SU-DHL-6 (cell line): ENCODE measurements at regions not wholly inside any gene's neighbourhood (a gene's known extent, or its start where the extent isn't known, plus 50 kb on each side); places are given as distances from the start of the nearest gene placed in this dataset.

Source experiments
- H2AFZ ChIP-seq: fragments of 200-600 bp; sonication (generic); 2 replicates; pipeline ENCODE4 v1.6.1; 2014; ENCODE audit warnings: low read depth, mild to moderate bottlenecking, moderate library complexity, mixed read lengths, antibody characterized with exemption, low read length; ENCODE audit not compliant: severe bottlenecking
- H3F3A ChIP-seq: fragments of 200-600 bp; shearing (Covaris generic); 2 replicates; pipeline ENCODE4 v1.6.0; 2016; ENCODE audit warnings: antibody characterized with exemption, mild to moderate bottlenecking; ENCODE audit not compliant: insufficient read depth
- H3K27ac ChIP-seq: fragments of 200-600 bp; sonication (generic); 2 replicates; pipeline ENCODE4 v1.5.1; 2016; ENCODE audit warnings: low read depth, mild to moderate bottlenecking, low read length, moderate library complexity, mixed read lengths
- H3K27me3 ChIP-seq: fragments of 200-600 bp; sonication (generic), shearing (Covaris generic); 2 replicates; pipeline ENCODE4 v1.6.0; 2014; ENCODE audit warnings: mild to moderate bottlenecking, low read length
- H3K36me3 ChIP-seq: fragments of 200-600 bp; sonication (generic); 2 replicates; pipeline ENCODE4 v1.6.1; 2014; ENCODE audit warnings: mild to moderate bottlenecking, low read length, mixed read lengths
- H3K4me2 ChIP-seq: fragments of 300-600, 200-600 bp; shearing (Covaris generic), sonication (generic); 2 replicates; pipeline ENCODE4 v1.6.0; 2014; ENCODE audit warnings: low read length, low read depth, mild to moderate bottlenecking; ENCODE audit not compliant: poor library complexity, severe bottlenecking
- H3K4me3 ChIP-seq: fragments of 200-600 bp; sonication (generic); 2 replicates; pipeline ENCODE4 v1.5.1; 2014; ENCODE audit warnings: antibody characterized with exemption, low read length, mild to moderate bottlenecking, mixed read lengths; ENCODE audit not compliant: insufficient read depth, poor library complexity, severe bottlenecking
- H3K79me2 ChIP-seq: fragments of 200-600 bp; sonication (generic); 2 replicates; pipeline ENCODE4 v1.6.1; 2014; ENCODE audit warnings: mild to moderate bottlenecking, low read length, moderate library complexity; ENCODE audit not compliant: insufficient read depth
- H3K9ac ChIP-seq: fragments of 200-600 bp; sonication (generic); 2 replicates; pipeline ENCODE4 v1.7.0; 2014; ENCODE audit warnings: mild to moderate bottlenecking, low read length
- H3K9me2 ChIP-seq: fragments of 200-600 bp; sonication (generic); replicated peaks from 2 replicates; pipeline ENCODE4 v1.6.1; 2014; ENCODE audit warnings: low read length; ENCODE audit not compliant: insufficient read depth
- H3K9me3 ChIP-seq: fragments of 200-600 bp; sonication (generic); 2 replicates; pipeline ENCODE4 v1.6.1; 2014; ENCODE audit warnings: low read length, mixed read lengths; ENCODE audit not compliant: insufficient read depth
- H4K20me1 ChIP-seq: fragments of 200-600 bp; sonication (generic); 2 replicates; pipeline ENCODE4 v1.6.1; 2014; ENCODE audit warnings: low read depth, mild to moderate bottlenecking, antibody characterized with exemption, low read length, moderate library complexity, mixed read lengths
- EZH2phosphoT487 ChIP-seq: fragments of 200-600 bp; sonication (generic), shearing (Covaris generic); conservative IDR thresholded peaks from 2 replicates; pipeline ENCODE4 v1.6.1; 2018; ENCODE audit warnings: mild to moderate bottlenecking, antibody characterized with exemption, low read length, moderate library complexity, mixed read lengths
- TF ChIP-seq, protein P1 (sequence below): fragments of 200-600 bp; sonication (generic); IDR thresholded peaks from one replicate; pipeline ENCODE4 v1.5.1; 2017; ENCODE audit warnings: antibody characterized with exemption, mild to moderate bottlenecking, low read length, moderate library complexity; ENCODE audit not compliant: insufficient read depth, poor library complexity, severe bottlenecking

DNA sequence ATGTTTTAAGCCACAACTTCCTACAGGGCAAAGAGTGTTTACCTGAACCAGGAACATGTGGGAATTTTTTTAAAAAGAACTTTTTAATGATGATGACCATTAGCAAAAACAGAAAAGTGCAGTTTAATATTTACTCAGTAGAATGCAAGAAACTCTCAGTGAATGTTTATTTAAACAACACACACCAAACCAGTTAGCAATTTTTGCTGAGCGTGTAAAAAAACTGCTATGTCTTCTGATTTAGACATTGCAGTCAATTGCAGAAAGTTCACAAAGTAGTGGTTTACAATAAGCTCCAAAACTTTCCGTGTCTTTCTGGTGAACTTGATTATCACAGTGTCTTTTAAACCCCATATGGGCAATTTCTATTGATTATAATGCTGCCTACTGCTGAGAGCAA is 273.7 kb upstream of the DIAPH2 start:
- H3K27me3 ChIP-seq = no peaks in the 10 kb centered on the region
- H3K27ac ChIP-seq = no peak overlapping the region
- H3F3A ChIP-seq = no peaks in the 10 kb centered on the region
- no peak overlapping the region for H3K4me2 ChIP-seq
- H3K4me3 ChIP-seq = no peak overlapping the region
- H3K9me3 ChIP-seq = no peaks in the 10 kb centered on the region
- no peak overlapping the region for H3K9ac ChIP-seq
- H2AFZ ChIP-seq = no peak overlapping the region
- H4K20me1 ChIP-seq = no peaks in the 10 kb centered on the region
- no peaks in the 10 kb centered on the region for H3K79me2 ChIP-seq
- H3K9me2 ChIP-seq = no peaks in the 10 kb centered on the region
- H3K36me3 ChIP-seq = no peaks in the 10 kb centered on the region
- TF ChIP-seq, protein P1, sequence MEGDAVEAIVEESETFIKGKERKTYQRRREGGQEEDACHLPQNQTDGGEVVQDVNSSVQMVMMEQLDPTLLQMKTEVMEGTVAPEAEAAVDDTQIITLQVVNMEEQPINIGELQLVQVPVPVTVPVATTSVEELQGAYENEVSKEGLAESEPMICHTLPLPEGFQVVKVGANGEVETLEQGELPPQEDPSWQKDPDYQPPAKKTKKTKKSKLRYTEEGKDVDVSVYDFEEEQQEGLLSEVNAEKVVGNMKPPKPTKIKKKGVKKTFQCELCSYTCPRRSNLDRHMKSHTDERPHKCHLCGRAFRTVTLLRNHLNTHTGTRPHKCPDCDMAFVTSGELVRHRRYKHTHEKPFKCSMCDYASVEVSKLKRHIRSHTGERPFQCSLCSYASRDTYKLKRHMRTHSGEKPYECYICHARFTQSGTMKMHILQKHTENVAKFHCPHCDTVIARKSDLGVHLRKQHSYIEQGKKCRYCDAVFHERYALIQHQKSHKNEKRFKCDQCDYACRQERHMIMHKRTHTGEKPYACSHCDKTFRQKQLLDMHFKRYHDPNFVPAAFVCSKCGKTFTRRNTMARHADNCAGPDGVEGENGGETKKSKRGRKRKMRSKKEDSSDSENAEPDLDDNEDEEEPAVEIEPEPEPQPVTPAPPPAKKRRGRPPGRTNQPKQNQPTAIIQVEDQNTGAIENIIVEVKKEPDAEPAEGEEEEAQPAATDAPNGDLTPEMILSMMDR = no peak
- TF ChIP-seq EZH2phosphoT487 = no peak

DNA sequence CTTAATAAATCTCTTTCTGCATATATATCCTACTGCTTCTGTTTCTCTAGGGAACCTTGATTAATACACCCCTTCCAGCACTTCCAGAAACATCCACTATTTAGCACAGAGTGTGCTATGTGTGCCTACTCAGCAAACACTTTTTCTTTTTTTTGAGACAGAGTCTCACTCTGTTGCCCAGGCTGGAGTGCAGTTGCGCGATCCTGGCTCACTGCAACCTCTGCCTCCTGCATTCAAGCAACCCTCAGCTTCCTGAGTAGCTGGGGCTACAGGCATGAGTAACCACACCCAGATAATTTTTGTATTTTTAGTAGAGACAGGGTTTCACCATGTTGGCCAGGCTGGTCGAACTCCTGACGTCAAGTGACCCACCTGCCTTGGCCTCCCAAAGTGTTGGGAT is 266.9 kb upstream of the DIAPH2 start:
- Histone ChIP-seq H3K27me3 (no peaks in the 10 kb centered on the region), H3K4me2 (no peak overlapping the region), H3K9me3 (no peaks in the 10 kb centered on the region), H3K9me2 (no peaks in the 10 kb centered on the region), H3K79me2 (no peaks in the 10 kb centered on the region), H4K20me1 (no peaks in the 10 kb centered on the region), H3K4me3 (no peak overlapping the region), H3K27ac (no peak overlapping the region), H3F3A (no peaks in the 10 kb centered on the region), H2AFZ (no peak overlapping the region), H3K36me3 (no peaks in the 10 kb centered on the region), H3K9ac (no peak overlapping the region)
- TF ChIP-seq EZH2phosphoT487 = no peak
- TF ChIP-seq, protein P1 = no peak

DNA sequence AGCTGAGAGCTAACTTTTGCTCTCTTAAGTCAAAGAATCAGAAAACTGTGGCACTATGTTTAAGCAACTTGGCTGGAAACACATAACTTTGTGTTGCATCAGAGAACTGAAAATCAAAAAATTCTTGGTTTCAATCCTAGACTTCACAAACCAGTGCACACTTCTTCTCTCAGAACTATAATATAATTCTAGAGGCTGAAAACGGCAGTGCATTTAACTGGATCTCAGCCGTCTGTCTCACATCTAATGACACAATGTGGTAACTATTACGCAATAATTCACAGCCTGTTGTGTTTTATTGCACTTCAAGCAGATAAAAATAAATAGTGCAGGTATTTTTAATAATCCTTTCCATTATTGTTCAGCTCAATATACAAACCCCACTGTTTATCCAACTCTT is 260.6 kb upstream of the DIAPH2 start:
- no peaks in the 10 kb centered on the region for H3F3A ChIP-seq
- no peak overlapping the region for H3K9ac ChIP-seq
- no peak overlapping the region for H3K4me2 ChIP-seq
- H2AFZ ChIP-seq = no peak overlapping the region
- no peaks in the 10 kb centered on the region for H3K9me2 ChIP-seq
- no peaks in the 10 kb centered on the region for H3K9me3 ChIP-seq
- H3K4me3 ChIP-seq = no peak overlapping the region
- no peak overlapping the region for H3K27ac ChIP-seq
- no peak for TF ChIP-seq EZH2phosphoT487
- TF ChIP-seq, protein P1 = no peak
- H3K27me3 ChIP-seq = no peaks in the 10 kb centered on the region
- H3K79me2 ChIP-seq = no peaks in the 10 kb centered on the region
- no peaks in the 10 kb centered on the region for H4K20me1 ChIP-seq
- no peaks in the 10 kb centered on the region for H3K36me3 ChIP-seq
